DND-41 (cell line): ENCODE measurements at regions not wholly inside any gene's neighbourhood (a gene's known extent, or its start where the extent isn't known, plus 50 kb on each side); places are given as distances from the start of the nearest gene placed in this dataset.

Experiments
- ATAC-seq: fragments of 200-7000 bp; cut with Tn5 transposase; 3 replicates; pipeline ENCODE4 v1.9.1; 2021; ENCODE audit warnings: low read depth; ENCODE audit not compliant: insufficient read depth
- DNase-seq: peaks from one replicate; pipeline ENCODE4 v3.0.0-alpha.2; 2020
- H2AFZ ChIP-seq: 2 replicates; pipeline ENCODE4 v1.6.0; 2012; ENCODE audit warnings: low read depth, low read length
- H3K27ac ChIP-seq: 2 replicates; pipeline ENCODE4 v1.5.1; 2012; ENCODE audit warnings: low read length, inconsistent platforms
- H3K27me3 ChIP-seq: fragments of 200-600 bp; sonication (generic); 2 replicates; pipeline ENCODE4 v1.6.0; 2012; ENCODE audit warnings: low read length, mild to moderate bottlenecking, inconsistent platforms; ENCODE audit not compliant: insufficient read depth, poor library complexity
- H3K36me3 ChIP-seq: 2 replicates; pipeline ENCODE4 v1.5.1; 2012; ENCODE audit warnings: low read length, inconsistent platforms; ENCODE audit not compliant: insufficient read depth
- H3K4me1 ChIP-seq: 2 replicates; pipeline ENCODE4 v1.5.1; 2012; ENCODE audit warnings: mild to moderate bottlenecking, low read length; ENCODE audit not compliant: insufficient read depth
- H3K4me2 ChIP-seq: 2 replicates; pipeline ENCODE4 v1.6.0; 2012; ENCODE audit warnings: mild to moderate bottlenecking, moderate library complexity, low read length, inconsistent platforms; ENCODE audit not compliant: insufficient read depth
- H3K4me3 ChIP-seq, 2 experiments: fragments of 200-600 bp in 1 of 2; shearing (Covaris generic) in 1 of 2; 2 replicates each; pipeline ENCODE4 v1.5.1; 2012 to 2016; ENCODE audit warnings: inconsistent platforms in 2 of 2, low read length in 2 of 2, mild to moderate bottlenecking in 2 of 2, low read depth in 1 of 2, moderate library complexity in 1 of 2
- H3K79me2 ChIP-seq: 2 replicates; pipeline ENCODE4 v1.6.0; 2012; ENCODE audit warnings: low read length, inconsistent platforms; ENCODE audit not compliant: insufficient read depth
- H3K9ac ChIP-seq: 2 replicates; pipeline ENCODE4 v1.6.0; 2012; ENCODE audit warnings: low read depth, mild to moderate bottlenecking, inconsistent platforms, low read length, moderate library complexity
- H3K9me3 ChIP-seq: 2 replicates; pipeline ENCODE4 v1.5.1; 2012; ENCODE audit warnings: low read length, moderate library complexity, mild to moderate bottlenecking, inconsistent platforms; ENCODE audit not compliant: insufficient read depth, severe bottlenecking
- H4K20me1 ChIP-seq: 2 replicates; pipeline ENCODE4 v1.6.0; 2012; ENCODE audit warnings: low read length; ENCODE audit not compliant: insufficient read depth
- CTCF ChIP-seq: IDR thresholded peaks from 2 replicates; pipeline ENCODE4 v1.5.1; 2012; ENCODE audit warnings: borderline replicate concordance, low read length, moderate library complexity, mild to moderate bottlenecking; ENCODE audit not compliant: poor library complexity, severe bottlenecking; ENCODE audit errors: extremely low read depth
- EZH2 ChIP-seq: IDR thresholded peaks from 3 replicates; pipeline ENCODE4 v1.6.1; 2012; ENCODE audit warnings: borderline replicate concordance, low read depth, mild to moderate bottlenecking, moderate library complexity, low read length, inconsistent platforms; ENCODE audit not compliant: severe bottlenecking

- no peak for ATAC-seq
- TF ChIP-seq EZH2 = no peak
- no peak for TF ChIP-seq CTCF
Measured at GRCh38 chr1:214740471-214740870, 137.5 kb downstream of the CENPF start.

GRCh38 chr1:214747050-214747635 is 144.1 kb downstream of the CENPF start:
- Histone ChIP-seq H3K9me3 (no peaks in the 10 kb centered on the region), H3K4me1 (no peaks in the 10 kb centered on the region), H3K4me3 (no peak overlapping the region), H3K79me2 (no peaks in the 10 kb centered on the region), H3K4me2 (no peak overlapping the region), H3K9ac (no peak overlapping the region), H2AFZ (no peak overlapping the region), H3K36me3 (no peaks in the 10 kb centered on the region), H4K20me1 (no peaks in the 10 kb centered on the region), H3K27ac (no peak overlapping the region), H3K27me3 (no peaks in the 10 kb centered on the region)
- no peak for ATAC-seq
- TF ChIP-seq CTCF (no peak), EZH2 (no peak)
- DNase-seq = no peak

More at GRCh38 chr1:214740471-214740870, 137.5 kb downstream of the CENPF start:
- H3K4me1 ChIP-seq = no peaks in the 10 kb centered on the region
- no peak overlapping the region for H3K4me2 ChIP-seq
- H4K20me1 ChIP-seq = no peaks in the 10 kb centered on the region
- H3K27me3 ChIP-seq = no peaks in the 10 kb centered on the region
- H3K9ac ChIP-seq = no peak overlapping the region
- no peak overlapping the region for H3K27ac ChIP-seq
- no peaks in the 10 kb centered on the region for H3K9me3 ChIP-seq
- no peak overlapping the region for H2AFZ ChIP-seq
- H3K36me3 ChIP-seq = no peaks in the 10 kb centered on the region
- H3K4me3 ChIP-seq = no peak overlapping the region
- no peaks in the 10 kb centered on the region for H3K79me2 ChIP-seq
- DNase-seq = no peak

- Histone ChIP-seq H3K9ac (no peak overlapping the region), H2AFZ (no peak overlapping the region), H3K79me2 (no peaks in the 10 kb centered on the region), H3K27me3 (no peaks in the 10 kb centered on the region), H3K27ac (no peak overlapping the region), H3K36me3 (no peaks in the 10 kb centered on the region), H3K4me2 (no peak overlapping the region), H3K4me3 (no peak overlapping the region), H4K20me1 (no peaks in the 10 kb centered on the region), H3K9me3 (peaks cover 8% of the 10 kb centered on the region), H3K4me1 (no peaks in the 10 kb centered on the region)
- DNase-seq (no peak), ATAC-seq (no peak)
- TF ChIP-seq EZH2 (no peak), CTCF (no peak)
Measured at GRCh38 chr1:214753236-214753852, 150.3 kb downstream of the CENPF start.
